ENCODE measurements at regions not wholly inside any gene's neighbourhood (a gene's known extent, or its start where the extent isn't known, plus 50 kb on each side); places are given as distances from the start of the nearest gene placed in this dataset.

- TF ChIP-seq, protein P1, sequence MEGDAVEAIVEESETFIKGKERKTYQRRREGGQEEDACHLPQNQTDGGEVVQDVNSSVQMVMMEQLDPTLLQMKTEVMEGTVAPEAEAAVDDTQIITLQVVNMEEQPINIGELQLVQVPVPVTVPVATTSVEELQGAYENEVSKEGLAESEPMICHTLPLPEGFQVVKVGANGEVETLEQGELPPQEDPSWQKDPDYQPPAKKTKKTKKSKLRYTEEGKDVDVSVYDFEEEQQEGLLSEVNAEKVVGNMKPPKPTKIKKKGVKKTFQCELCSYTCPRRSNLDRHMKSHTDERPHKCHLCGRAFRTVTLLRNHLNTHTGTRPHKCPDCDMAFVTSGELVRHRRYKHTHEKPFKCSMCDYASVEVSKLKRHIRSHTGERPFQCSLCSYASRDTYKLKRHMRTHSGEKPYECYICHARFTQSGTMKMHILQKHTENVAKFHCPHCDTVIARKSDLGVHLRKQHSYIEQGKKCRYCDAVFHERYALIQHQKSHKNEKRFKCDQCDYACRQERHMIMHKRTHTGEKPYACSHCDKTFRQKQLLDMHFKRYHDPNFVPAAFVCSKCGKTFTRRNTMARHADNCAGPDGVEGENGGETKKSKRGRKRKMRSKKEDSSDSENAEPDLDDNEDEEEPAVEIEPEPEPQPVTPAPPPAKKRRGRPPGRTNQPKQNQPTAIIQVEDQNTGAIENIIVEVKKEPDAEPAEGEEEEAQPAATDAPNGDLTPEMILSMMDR (conservative IDR thresholded peaks at IDR 0.05): no peak
- TF ChIP-seq EZH2 (IDR thresholded peaks at IDR 0.05; ENCODE audit: low read depth): no peak
These were observed 173.7 kb upstream of the FAT4 start for GRCh38 chr4:125140966-125141495.
